ENCODE measurements at regions not wholly inside any gene's neighbourhood (a gene's known extent, or its start where the extent isn't known, plus 50 kb on each side); places are given as distances from the start of the nearest gene placed in this dataset.

- TF ChIP-seq ZNF124 (CRISPR knock-in tag; IDR thresholded peaks at IDR 0.05): no peak
- no peak for TF ChIP-seq RERE (CRISPR knock-in tag; IDR thresholded peaks at IDR 0.05; ENCODE audit: borderline replicate concordance)
- no peak for TF ChIP-seq EWSR1 (IDR thresholded peaks at IDR 0.05; ENCODE audit: borderline replicate concordance, low read depth, partially characterized antibody)
- TF ChIP-seq ZFP91 (CRISPR knock-in tag; IDR thresholded peaks at IDR 0.05): no peak
- Histone ChIP-seq H3K79me2 (ENCODE audit: control insufficient read depth, insufficient read depth, low read length) (peaks cover 32% of the 10 kb centered on the region), H3K27ac (ENCODE audit: extremely low read depth, low read depth, low read length) (no peak overlapping the region), H3K36me3 (ENCODE audit: control insufficient read depth, insufficient read depth, low read length) (no peaks in the 10 kb centered on the region), H3K4me2 (ENCODE audit: insufficient read depth, low read length) (no peak overlapping the region), H3K4me3 (no peak overlapping the region), H3K9me1 (ENCODE audit: control insufficient read depth, insufficient read depth, low read length) (no peaks in the 10 kb centered on the region), H2AFZ (ENCODE audit: low read depth, low read length) (no peak overlapping the region), H3K4me1 (replicated peaks in 1 of 2; ENCODE audit: control insufficient read depth in 2 of 2, insufficient read depth in 2 of 2, low read length in 2 of 2) (no peaks in the 10 kb centered on the region; a peak in 1 of 5 replicates), H3K9me3 (replicated peaks; ENCODE audit: control insufficient read depth, insufficient read depth, low read depth, low read length) (no peaks in the 10 kb centered on the region), H3K27me3 (ENCODE audit: control insufficient read depth in 2 of 2, insufficient read depth in 2 of 2, low read length in 2 of 2) (no peaks in the 10 kb centered on the region), H4K20me1 (replicated peaks; ENCODE audit: control insufficient read depth, insufficient read depth, low read length) (no peaks in the 10 kb centered on the region), H3K9ac (ENCODE audit: insufficient read depth in 1 of 2, low read depth in 2 of 2, low read length in 2 of 2) (no peak overlapping the region)
- POLR2A ChIA-PET: no interaction called here
- intact Hi-C loops (cut with micrococcal nuclease): no loop called here
- in situ Hi-C loops (cut with MboI): no loop called here
- no TSS peak for BruUV-seq (replicated peaks)
- CTCF ChIA-PET (ENCODE audit: low intra/inter-chr PET ratio): no interaction called here
- no peak for ATAC-seq
- no peak for FAIRE-seq
- DNase-seq (ENCODE audit: extremely low read depth in 1 of 4, low spot score in 3 of 4): no peak
Measured at GRCh38 chrX:138914767-138915166, 203.2 kb upstream of the FGF13 start.
